Caco-2 (cell line): ENCODE measurements at regions not wholly inside any gene's neighbourhood (a gene's known extent, or its start where the extent isn't known, plus 50 kb on each side); places are given as distances from the start of the nearest gene placed in this dataset.
"Not testable (repeated sequence)": the region's sequence is repeated elsewhere in the genome, so short reads cannot be mapped to it uniquely, and the experiment has no call there.

ENCODE experiments used
- BruUV-seq: library from RNA; stranded (reverse); fragments of 400-500 nt; replicated peaks from 2 replicates; lab custom pipeline; 2021; lab: Mats Ljungman, UMichigan
- CTCF ChIA-PET: fragments of 300-600 bp; sonication (Branson Sonifier 250); formaldehyde crosslinking; loops from one replicate; lab custom pipeline; 2022; ENCODE audit warnings: antibody characterized with exemption; lab: Charles Lee
- POLR2A ChIA-PET: fragments of 300-600 bp; sonication (Branson Sonifier 250); formaldehyde crosslinking; loops from one replicate; lab custom pipeline; 2022; ENCODE audit warnings: antibody characterized with exemption; lab: Charles Lee
- DNase-seq, 2 experiments: peaks; one replicate each; pipeline versions ENCODE4 v3.0.0 to v3.0.0-alpha.2; 2020 to 2022
- H3K27me3 ChIP-seq: replicated peaks from 2 replicates; pipeline ENCODE4 v1.6.0; 2011; ENCODE audit warnings: low read length; ENCODE audit not compliant: control insufficient read depth, insufficient read depth
- H3K36me3 ChIP-seq: 2 replicates; pipeline ENCODE4 v1.5.1; 2011; ENCODE audit warnings: low read length; ENCODE audit not compliant: control insufficient read depth, insufficient read depth
- H3K4me1 ChIP-seq: fragments of 250-450 bp; sonication (Bioruptor Pico); 2 replicates; pipeline ENCODE4 v1.5.1; 2020; ENCODE audit warnings: mild to moderate bottlenecking
- H3K4me3 ChIP-seq: 2 replicates; pipeline ENCODE4 v1.5.1; 2011; ENCODE audit warnings: low read depth, mild to moderate bottlenecking, control low read depth, low read length
- H3K9me3 ChIP-seq: fragments of 250-450 bp; sonication (Bioruptor Pico); 2 replicates; pipeline ENCODE4 v1.5.1; 2020; ENCODE audit warnings: mild to moderate bottlenecking, moderate library complexity
- H3K27ac Mint-ChIP-seq: one replicate; pipeline ENCODE4 v1.8.0; 2022; ENCODE audit warnings: mixed read lengths; ENCODE audit not compliant: unreplicated experiment
- H3K27me3 Mint-ChIP-seq: one replicate; pipeline ENCODE4 v1.8.0; 2022; ENCODE audit warnings: mixed read lengths; ENCODE audit not compliant: insufficient read depth, unreplicated experiment
- H3K36me3 Mint-ChIP-seq: one replicate; pipeline ENCODE4 v1.8.0; 2022; ENCODE audit warnings: mild to moderate bottlenecking, mixed read lengths; ENCODE audit not compliant: insufficient read depth, unreplicated experiment
- H3K4me1 Mint-ChIP-seq: one replicate; pipeline ENCODE4 v1.8.0; 2022; ENCODE audit warnings: low read depth, mixed read lengths; ENCODE audit not compliant: unreplicated experiment
- H3K4me3 Mint-ChIP-seq: one replicate; pipeline ENCODE4 v1.8.0; 2022; ENCODE audit warnings: mild to moderate bottlenecking, moderate library complexity, mixed read lengths; ENCODE audit not compliant: unreplicated experiment
- H3K9me3 Mint-ChIP-seq: one replicate; pipeline ENCODE4 v1.8.0; 2022; ENCODE audit warnings: mixed read lengths; ENCODE audit not compliant: unreplicated experiment
- intact Hi-C: fragments of 100-400 bp; cut with micrococcal nuclease; formaldehyde crosslinking; loops from one replicate; pipeline ENCODE4 v1.10.0; 2022; ENCODE audit not compliant: unreplicated experiment
- TF ChIP-seq, protein P1 (sequence below), 2 experiments: fragments of 200-600 bp in 1 of 2; IDR thresholded peaks; 1 replicate in 1 of 2; 2 replicates in 1 of 2; pipeline versions ENCODE4 v1.5.1 to v1.8.0; 2011 to 2022; ENCODE audit warnings: antibody characterized with exemption in 1 of 2, control low read depth in 1 of 2, inconsistent platforms in 1 of 2, low read depth in 1 of 2, low read length in 1 of 2, mild to moderate bottlenecking in 1 of 2, moderate library complexity in 1 of 2; ENCODE audit not compliant: insufficient read depth in 1 of 2, severe bottlenecking in 1 of 2, unreplicated experiment in 1 of 2

DNA sequence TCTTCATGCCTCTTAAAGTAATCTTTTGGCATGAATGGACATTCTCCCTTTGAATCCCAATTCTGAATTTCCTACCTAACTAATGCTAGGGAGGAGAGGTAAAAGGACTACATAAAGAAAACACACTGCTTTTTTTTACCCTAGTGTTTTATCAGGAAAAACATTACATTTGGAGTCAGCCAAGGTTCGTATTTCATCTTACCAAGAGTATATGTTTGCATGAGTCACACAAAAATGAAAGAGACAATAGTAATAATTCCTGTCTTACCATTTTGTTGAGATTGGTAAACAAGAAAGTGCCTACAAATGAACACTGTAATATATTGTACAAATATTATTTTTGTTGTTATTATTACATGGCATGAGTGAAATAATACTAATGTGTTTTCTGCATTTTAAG, 112.9 kb upstream of the WARS2 start:
- intact Hi-C loops, result no loop called here
- H3K36me3 ChIP-seq, result no peaks in the 10 kb centered on the region
- no TSS peak for BruUV-seq
- CTCF ChIA-PET, result no interaction called here
- POLR2A ChIA-PET, result no interaction called here
- no peak overlapping the region for H3K4me3 ChIP-seq
- Mint-ChIP-seq H3K4me1 (no peaks in the 10 kb centered on the region), H3K27ac (no peak overlapping the region), H3K4me3 (no peak overlapping the region), H3K27me3 (no peaks in the 10 kb centered on the region), H3K36me3 (no peaks in the 10 kb centered on the region), H3K9me3 (no peaks in the 10 kb centered on the region)
- no peaks in the 10 kb centered on the region for H3K9me3 ChIP-seq
- no peaks in the 10 kb centered on the region for H3K27me3 ChIP-seq
- TF ChIP-seq, protein P1, sequence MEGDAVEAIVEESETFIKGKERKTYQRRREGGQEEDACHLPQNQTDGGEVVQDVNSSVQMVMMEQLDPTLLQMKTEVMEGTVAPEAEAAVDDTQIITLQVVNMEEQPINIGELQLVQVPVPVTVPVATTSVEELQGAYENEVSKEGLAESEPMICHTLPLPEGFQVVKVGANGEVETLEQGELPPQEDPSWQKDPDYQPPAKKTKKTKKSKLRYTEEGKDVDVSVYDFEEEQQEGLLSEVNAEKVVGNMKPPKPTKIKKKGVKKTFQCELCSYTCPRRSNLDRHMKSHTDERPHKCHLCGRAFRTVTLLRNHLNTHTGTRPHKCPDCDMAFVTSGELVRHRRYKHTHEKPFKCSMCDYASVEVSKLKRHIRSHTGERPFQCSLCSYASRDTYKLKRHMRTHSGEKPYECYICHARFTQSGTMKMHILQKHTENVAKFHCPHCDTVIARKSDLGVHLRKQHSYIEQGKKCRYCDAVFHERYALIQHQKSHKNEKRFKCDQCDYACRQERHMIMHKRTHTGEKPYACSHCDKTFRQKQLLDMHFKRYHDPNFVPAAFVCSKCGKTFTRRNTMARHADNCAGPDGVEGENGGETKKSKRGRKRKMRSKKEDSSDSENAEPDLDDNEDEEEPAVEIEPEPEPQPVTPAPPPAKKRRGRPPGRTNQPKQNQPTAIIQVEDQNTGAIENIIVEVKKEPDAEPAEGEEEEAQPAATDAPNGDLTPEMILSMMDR (IDR thresholded peaks at IDR 0.05; ENCODE audit: insufficient read depth in 1 of 2, low read depth in 1 of 2, low read length in 1 of 2, severe bottlenecking in 1 of 2, unreplicated experiment in 1 of 2), result no peak
- no peaks in the 10 kb centered on the region for H3K4me1 ChIP-seq
- no peak for DNase-seq

DNA sequence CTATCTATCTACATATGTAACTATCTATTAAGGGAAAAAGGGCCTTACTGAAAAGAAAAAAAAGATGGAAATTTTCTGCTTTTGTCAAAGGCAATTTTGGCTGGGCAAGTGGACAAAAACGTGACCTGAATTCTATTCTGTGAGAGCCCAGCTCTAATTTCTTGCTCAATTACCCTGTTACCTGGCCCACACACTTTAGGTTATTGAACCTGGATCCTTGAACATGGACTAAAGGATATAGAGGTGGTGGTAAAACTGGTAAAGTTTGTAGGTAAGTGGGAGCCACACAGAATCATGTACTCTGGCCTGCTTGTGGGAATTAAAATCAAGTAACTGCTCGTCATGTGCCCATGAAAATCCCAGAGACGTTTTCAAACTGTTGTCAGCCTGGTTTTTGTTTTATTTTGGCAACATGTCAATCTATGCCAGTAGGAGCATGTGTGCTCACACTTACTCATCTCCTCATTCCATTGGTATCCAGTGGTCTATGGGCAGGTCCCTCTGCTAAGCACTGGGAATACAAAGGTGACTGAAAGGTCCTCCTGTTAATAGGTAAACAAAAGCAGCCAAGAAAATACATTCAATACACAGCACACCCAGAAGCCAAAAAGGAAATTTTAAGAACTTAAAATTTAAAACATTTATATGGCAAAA, 113.7 kb upstream of the WARS2 start:
- BruUV-seq, result no TSS peak
- intact Hi-C loops, result no loop called here
- Histone ChIP-seq H3K4me1 (no peaks in the 10 kb centered on the region), H3K4me3 (no peak overlapping the region), H3K9me3 (no peaks in the 10 kb centered on the region), H3K36me3 (no peaks in the 10 kb centered on the region), H3K27me3 (no peaks in the 10 kb centered on the region)
- no peak overlapping the region for H3K4me3 Mint-ChIP-seq
- no peak overlapping the region for H3K27ac Mint-ChIP-seq
- ChIA-PET POLR2A (no interaction called here), CTCF (no interaction called here)
- H3K4me1 Mint-ChIP-seq, result no peaks in the 10 kb centered on the region
- no peaks in the 10 kb centered on the region for H3K36me3 Mint-ChIP-seq
- no peaks in the 10 kb centered on the region for H3K9me3 Mint-ChIP-seq
- TF ChIP-seq, protein P1 (IDR thresholded peaks at IDR 0.05; ENCODE audit: insufficient read depth in 1 of 2, low read depth in 1 of 2, low read length in 1 of 2, severe bottlenecking in 1 of 2, unreplicated experiment in 1 of 2), result no peak
- DNase-seq, result no peak
- H3K27me3 Mint-ChIP-seq, result no peaks in the 10 kb centered on the region

DNA sequence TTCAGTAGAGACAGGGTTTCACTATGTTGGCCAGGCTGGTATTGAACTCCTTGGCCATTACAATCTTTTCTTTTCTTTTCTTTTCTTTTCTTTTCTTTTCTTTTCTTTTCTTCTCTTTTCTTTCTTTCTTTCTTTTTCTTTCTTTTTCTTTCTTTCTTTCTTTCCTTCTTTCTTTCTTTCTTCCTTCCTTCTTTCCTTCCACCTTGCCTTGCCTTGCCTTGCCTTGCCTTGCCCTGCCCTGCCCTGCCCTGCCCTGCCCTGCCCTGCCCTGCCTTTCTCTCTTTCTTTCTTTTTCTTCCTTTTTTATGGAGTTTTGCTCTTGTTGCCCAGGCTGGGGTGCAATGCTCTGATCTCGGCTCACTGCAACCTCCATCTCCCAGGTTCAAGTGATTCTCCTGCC, 112.5 kb upstream of the HAO2 start:
- H3K36me3 Mint-ChIP-seq, CTCF ChIA-PET: not testable (repeated sequence)

More for the DNA sequence above, 112.5 kb upstream of the HAO2 start:
- H3K27me3 ChIP-seq, H3K4me3 Mint-ChIP-seq, H3K27me3 Mint-ChIP-seq, H3K4me1 Mint-ChIP-seq, POLR2A ChIA-PET, intact Hi-C loops, DNase-seq, H3K27ac Mint-ChIP-seq, BruUV-seq, H3K36me3 ChIP-seq, H3K9me3 ChIP-seq, H3K4me1 ChIP-seq, H3K4me3 ChIP-seq, H3K9me3 Mint-ChIP-seq: not testable (repeated sequence)
